ENCODE measurements at regions not wholly inside any gene's neighbourhood (a gene's known extent, or its start where the extent isn't known, plus 50 kb on each side); places are given as distances from the start of the nearest gene placed in this dataset.

DNA sequence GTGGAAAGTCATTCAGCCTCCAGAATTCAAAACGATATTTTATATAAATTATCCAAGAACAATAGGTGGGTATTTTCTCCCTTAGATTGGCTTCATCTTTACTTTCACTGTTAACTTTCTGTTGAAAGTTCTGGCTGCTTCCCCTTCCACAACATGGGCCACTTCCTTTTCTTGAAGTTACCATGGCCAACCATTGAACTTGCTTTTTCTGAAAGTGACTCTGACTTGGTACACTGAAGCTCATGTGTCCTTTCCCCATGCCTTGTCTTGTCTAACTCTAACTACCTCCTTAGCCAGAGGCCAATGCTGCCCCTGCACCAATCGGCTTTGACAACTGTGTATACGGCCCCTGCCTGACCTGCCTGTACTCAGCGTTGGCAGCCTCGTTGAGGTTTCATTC, 225.2 kb downstream of the FAT3 start:
- no peak overlapping the region for H3K4me3 ChIP-seq (ENCODE audit: low read depth, low read length)
- TF ChIP-seq, protein P1, sequence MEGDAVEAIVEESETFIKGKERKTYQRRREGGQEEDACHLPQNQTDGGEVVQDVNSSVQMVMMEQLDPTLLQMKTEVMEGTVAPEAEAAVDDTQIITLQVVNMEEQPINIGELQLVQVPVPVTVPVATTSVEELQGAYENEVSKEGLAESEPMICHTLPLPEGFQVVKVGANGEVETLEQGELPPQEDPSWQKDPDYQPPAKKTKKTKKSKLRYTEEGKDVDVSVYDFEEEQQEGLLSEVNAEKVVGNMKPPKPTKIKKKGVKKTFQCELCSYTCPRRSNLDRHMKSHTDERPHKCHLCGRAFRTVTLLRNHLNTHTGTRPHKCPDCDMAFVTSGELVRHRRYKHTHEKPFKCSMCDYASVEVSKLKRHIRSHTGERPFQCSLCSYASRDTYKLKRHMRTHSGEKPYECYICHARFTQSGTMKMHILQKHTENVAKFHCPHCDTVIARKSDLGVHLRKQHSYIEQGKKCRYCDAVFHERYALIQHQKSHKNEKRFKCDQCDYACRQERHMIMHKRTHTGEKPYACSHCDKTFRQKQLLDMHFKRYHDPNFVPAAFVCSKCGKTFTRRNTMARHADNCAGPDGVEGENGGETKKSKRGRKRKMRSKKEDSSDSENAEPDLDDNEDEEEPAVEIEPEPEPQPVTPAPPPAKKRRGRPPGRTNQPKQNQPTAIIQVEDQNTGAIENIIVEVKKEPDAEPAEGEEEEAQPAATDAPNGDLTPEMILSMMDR (IDR thresholded peaks at IDR 0.05; ENCODE audit: low read depth, low read length), result no peak

DNA sequence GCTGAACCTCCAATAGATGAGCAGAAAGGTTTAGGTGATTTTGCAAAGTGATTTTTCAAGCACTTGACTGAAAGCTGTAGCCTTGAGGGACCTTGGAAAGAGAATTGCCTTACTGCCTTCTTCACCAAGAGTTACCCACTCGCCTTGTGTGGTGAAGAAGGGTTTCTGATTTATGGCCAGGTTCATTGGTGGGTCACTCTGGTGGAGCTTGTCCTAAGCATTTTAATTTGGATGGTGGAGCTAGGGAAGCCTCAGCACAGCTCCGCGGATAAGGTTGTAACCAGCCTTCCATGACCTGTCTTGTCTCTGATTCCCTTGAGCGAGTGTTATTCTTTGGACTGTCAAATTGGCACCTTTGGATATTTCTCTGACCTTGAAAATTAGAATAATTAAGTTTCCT, 226.4 kb downstream of the FAT3 start:
- TF ChIP-seq, protein P1 (IDR thresholded peaks at IDR 0.05; ENCODE audit: low read depth, low read length), result no peak

GRCh38 chr11:92453055-92453454, 228.4 kb downstream of the FAT3 start:
- TF ChIP-seq, protein P1 (IDR thresholded peaks at IDR 0.05; ENCODE audit: low read depth, low read length), result no peak

More for the DNA sequence above, 226.4 kb downstream of the FAT3 start:
- no peak overlapping the region for H3K4me3 ChIP-seq (ENCODE audit: low read depth, low read length)

DNA sequence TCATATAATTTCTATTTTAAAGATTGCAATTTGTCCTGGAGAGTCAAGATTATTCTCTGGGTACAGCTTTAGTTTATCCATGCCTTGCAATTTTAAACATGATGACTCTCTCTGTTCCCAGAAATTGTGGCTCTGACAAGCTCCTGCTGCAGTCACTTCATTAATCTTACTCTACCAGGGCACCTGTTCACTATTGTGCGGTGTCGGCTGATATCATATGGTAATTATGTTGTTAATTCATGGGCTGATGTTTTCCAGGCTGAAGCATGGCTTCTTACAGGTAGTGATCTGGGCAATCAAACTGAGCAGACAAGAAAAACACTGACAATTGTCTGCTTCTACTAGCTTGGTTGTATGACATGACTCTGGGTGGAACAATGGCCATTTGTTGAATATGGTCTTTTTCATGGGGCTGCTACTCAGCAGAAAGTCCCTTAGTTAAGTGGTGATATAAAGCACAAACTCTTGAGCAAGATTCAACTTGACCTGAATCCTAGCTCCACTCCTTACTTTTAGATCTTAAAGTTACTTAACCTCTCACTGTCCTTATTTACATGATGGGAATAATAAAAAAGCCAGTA, 230.7 kb downstream of the FAT3 start:
- TF ChIP-seq, protein P1 (IDR thresholded peaks at IDR 0.05; ENCODE audit: low read depth, low read length), result no peak
- no peak overlapping the region for H3K4me3 ChIP-seq (ENCODE audit: low read depth, low read length)

More at GRCh38 chr11:92453055-92453454, 228.4 kb downstream of the FAT3 start:
- no peak overlapping the region for H3K4me3 ChIP-seq (ENCODE audit: low read depth, low read length)

DNA sequence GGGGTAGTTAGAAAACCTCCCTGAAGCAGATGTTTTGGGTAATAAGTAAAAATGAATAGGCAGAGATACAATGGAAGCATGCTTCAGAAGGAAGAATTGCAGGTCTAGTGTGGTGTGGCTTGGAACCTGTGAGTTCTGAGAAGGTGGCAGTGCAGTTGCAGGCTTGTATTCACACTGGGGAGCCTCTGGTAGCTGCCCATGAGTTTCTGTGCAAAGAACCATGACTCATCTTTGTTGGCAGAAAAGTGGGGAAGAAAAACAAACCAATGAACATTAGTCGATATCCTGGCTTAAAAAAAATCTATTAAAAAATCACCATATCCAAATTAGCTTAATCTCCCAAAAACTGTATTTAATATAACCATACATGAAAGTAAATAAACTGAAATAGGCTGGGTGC, 232.6 kb downstream of the FAT3 start:
- no peak overlapping the region for H3K4me3 ChIP-seq (ENCODE audit: low read depth, low read length)
- TF ChIP-seq, protein P1 (IDR thresholded peaks at IDR 0.05; ENCODE audit: low read depth, low read length), result no peak

DNA sequence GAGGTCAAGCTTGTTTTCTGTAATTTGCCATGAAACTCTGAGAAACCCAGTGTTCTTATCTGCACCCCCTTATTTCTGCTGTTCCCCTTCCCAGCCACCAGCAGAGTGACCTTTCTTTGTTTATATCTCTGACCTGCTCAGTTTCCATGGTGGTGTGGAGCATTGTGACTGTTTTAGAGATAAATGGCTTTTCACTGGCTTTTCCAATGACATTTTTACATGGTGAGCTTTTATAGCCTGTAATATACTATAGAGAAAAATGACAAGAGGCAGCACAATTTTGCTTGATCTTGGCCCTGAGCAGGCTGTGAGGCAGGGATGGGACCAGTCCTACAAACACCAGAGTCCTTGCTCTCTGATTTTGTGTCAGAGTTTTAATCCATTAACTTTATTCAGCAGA, 233.9 kb downstream of the FAT3 start:
- H3K4me3 ChIP-seq (ENCODE audit: low read depth, low read length), result no peak overlapping the region
- TF ChIP-seq, protein P1 (IDR thresholded peaks at IDR 0.05; ENCODE audit: low read depth, low read length), result no peak

- TF ChIP-seq, protein P1 (IDR thresholded peaks at IDR 0.05; ENCODE audit: low read depth, low read length), result no peak
- no peak overlapping the region for H3K4me3 ChIP-seq (ENCODE audit: low read depth, low read length)
Observed at GRCh38 chr11:92460213-92460612, 235.6 kb downstream of the FAT3 start.
